ENCODE measurements at regions not wholly inside any gene's neighbourhood (a gene's known extent, or its start where the extent isn't known, plus 50 kb on each side); places are given as distances from the start of the nearest gene placed in this dataset.

- Histone ChIP-seq H3K4me3 (no peak overlapping the region), H3K27ac (no peak overlapping the region), H3K36me3 (no peaks in the 10 kb centered on the region), H3K4me1 (no peaks in the 10 kb centered on the region), H3K27me3 (no peaks in the 10 kb centered on the region), H3K9me3 (no peaks in the 10 kb centered on the region)
- ATAC-seq: no peak
- WGBS, 2 donors (ENCODE audit: low coverage in 1 of 2): 42 to 43% methylated on average over 2 of the region's 2 CpGs
- TF ChIP-seq POLR2A (IDR thresholded peaks at IDR 0.05) (no peak), POLR2AphosphoS5 (IDR thresholded peaks at IDR 0.05) (no peak), CTCF (IDR thresholded peaks at IDR 0.05) (no peak), EP300 (IDR thresholded peaks at IDR 0.05) (no peak)
Measured at GRCh38 chr11:15453211-15453765, 338.6 kb downstream of the INSC start.

DNA sequence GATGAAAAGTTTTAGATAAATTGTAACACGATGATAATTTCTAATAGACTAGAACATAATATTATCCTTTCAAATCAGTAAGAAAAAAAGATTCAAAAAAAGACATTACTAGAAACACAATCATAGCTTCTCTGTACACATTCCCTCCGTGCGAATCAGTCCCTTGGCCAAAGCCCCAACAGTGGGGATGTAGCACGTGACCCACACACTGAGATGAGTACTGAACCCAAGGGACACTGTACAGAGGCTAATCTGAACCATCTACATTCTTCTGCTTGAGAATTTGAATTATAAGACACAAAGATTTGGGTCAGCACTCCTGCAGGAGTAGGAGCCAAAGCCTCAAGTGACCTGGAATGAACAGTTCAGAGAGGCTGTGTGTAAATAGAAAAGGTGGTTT is 353.7 kb downstream of the INSC start:
- H3K4me1 ChIP-seq: no peaks in the 10 kb centered on the region
- no peaks in the 10 kb centered on the region for H3K36me3 ChIP-seq
- WGBS, 2 donors (ENCODE audit: low coverage in 1 of 2): 50 to 61% methylated on average over 1 to 4 of the region's 4 CpGs
- TF ChIP-seq POLR2A (IDR thresholded peaks at IDR 0.05) (no peak), POLR2AphosphoS5 (IDR thresholded peaks at IDR 0.05) (no peak), EP300 (IDR thresholded peaks at IDR 0.05) (no peak), CTCF (IDR thresholded peaks at IDR 0.05) (no peak)
- no peaks in the 10 kb centered on the region for H3K9me3 ChIP-seq
- no peak overlapping the region for H3K27ac ChIP-seq
- no peak overlapping the region for H3K4me3 ChIP-seq
- ATAC-seq: no peak
- H3K27me3 ChIP-seq: no peaks in the 10 kb centered on the region

DNA sequence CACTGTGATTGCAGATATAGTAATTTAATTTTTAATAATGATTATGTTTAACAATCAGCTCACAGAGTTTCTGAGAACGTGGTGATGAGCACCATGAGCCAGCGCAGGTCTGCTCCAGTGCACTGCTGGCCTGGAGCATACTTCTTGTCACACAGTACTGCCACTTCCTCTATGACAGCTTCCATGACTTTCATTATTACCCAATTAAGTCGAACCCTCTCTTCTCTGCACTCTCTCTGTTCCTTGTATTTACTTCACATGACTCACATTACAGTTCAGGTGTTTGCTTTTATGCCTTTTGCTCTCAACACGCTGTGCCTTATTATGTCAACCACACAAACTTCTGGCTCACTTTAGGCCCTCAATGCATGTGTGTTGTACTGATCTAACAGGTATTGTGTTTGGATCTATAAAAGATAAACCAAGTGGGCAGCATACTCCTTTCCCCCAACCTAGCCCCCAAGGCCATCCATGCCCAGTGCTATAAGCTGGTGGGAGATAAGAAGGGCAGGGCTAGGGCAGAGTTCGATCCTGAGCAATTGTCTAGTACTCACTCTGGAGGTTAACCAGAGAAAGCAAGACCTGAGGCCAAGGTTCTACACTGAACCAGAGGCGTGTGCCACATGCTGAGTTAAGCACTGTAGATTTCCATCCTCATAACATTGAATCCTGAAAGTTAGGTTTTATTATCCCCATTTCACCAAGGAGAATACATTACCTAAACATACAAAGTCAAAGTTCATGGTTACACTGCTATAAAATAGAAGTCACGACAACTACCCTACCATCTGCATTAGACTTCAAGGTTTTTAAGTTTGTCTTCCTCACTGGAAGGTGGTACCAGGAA is 356.5 kb downstream of the INSC start:
- H3K9me3 ChIP-seq: no peaks in the 10 kb centered on the region
- TF ChIP-seq EP300 (IDR thresholded peaks at IDR 0.05): no peak
- TF ChIP-seq CTCF (IDR thresholded peaks at IDR 0.05): no peak
- no peak for TF ChIP-seq POLR2AphosphoS5 (IDR thresholded peaks at IDR 0.05)
- TF ChIP-seq POLR2A (IDR thresholded peaks at IDR 0.05): no peak
- no peak for ATAC-seq
- no peaks in the 10 kb centered on the region for H3K27me3 ChIP-seq
- 87 to 91% methylated on average over 6 of the region's 7 CpGs for WGBS, 2 donors (ENCODE audit: low coverage in 1 of 2)
- no peak overlapping the region for H3K4me3 ChIP-seq
- no peak overlapping the region for H3K27ac ChIP-seq
- no peaks in the 10 kb centered on the region for H3K36me3 ChIP-seq
- H3K4me1 ChIP-seq: no peaks in the 10 kb centered on the region

DNA sequence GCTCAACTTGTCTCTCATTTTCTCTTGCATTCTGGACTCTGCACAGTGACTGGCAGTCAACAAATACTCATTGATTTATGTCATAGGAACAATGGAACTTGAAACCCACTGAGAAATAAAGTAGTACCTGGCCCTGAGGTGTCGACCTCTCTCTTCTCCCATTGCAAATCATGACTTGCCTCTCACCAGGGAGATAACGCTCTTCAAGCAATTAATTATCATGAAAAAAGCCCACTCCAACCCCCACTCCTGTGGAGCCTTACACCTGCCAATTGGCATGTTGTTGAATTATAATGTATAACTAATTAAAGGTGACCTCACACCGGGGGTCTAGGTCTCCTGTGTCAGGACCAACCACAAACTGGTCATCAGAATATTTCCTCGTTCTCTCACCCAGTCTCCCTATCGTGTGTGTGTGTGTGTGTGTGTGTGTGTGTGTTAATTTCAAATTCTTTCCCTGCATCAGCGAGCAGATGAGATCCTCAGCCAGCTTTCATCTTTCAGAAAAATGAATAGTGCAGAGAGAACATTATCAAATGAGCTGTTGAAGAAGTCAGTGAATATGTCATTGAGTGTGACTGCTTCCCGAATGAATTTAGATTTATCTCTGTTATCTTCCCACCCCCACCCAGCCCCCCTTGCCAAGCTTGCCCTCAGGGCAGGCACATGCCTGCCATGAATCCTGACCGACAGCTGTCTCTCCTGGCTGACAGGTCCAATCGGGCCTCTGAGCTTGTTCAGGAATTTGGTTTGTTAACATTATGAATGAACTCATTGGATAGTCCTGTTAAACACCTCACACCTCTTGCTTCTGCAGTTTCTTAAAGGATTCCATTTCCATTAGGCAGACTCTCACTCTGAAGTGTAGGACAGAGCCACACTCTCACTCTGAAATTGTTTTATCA is 357.4 kb downstream of the INSC start:
- no peaks in the 10 kb centered on the region for H3K9me3 ChIP-seq
- H3K4me3 ChIP-seq: no peak overlapping the region
- H3K27me3 ChIP-seq: no peaks in the 10 kb centered on the region
- H3K27ac ChIP-seq: no peak overlapping the region
- 25 to 37% methylated on average over 7 to 8 of the region's 9 CpGs for WGBS, 2 donors (ENCODE audit: low coverage in 1 of 2)
- no peak for ATAC-seq
- no peaks in the 10 kb centered on the region for H3K36me3 ChIP-seq
- H3K4me1 ChIP-seq: no peaks in the 10 kb centered on the region
- TF ChIP-seq EP300 (IDR thresholded peaks at IDR 0.05) (no peak), POLR2AphosphoS5 (IDR thresholded peaks at IDR 0.05) (no peak), POLR2A (IDR thresholded peaks at IDR 0.05) (no peak), CTCF (IDR thresholded peaks at IDR 0.05) (no peak)
